GM12878 (cell line): ENCODE measurements at regions not wholly inside any gene's neighbourhood (a gene's known extent, or its start where the extent isn't known, plus 50 kb on each side); places are given as distances from the start of the nearest gene placed in this dataset.

Experiments used
- ATAC-seq: fragments of 200-7000 bp; cut with Tn5 transposase; 3 replicates; pipeline ENCODE4 v1.9.1; 2020; ENCODE audit warnings: mild to moderate bottlenecking, moderate library complexity
- BruUV-seq: library from RNA; stranded (reverse); fragments of 400-500 nt; replicated peaks from 2 replicates; lab custom pipeline; 2021; lab: Mats Ljungman, UMichigan
- CTCF ChIA-PET: fragments of 300-600 bp; sonication (Branson Sonifier 250); formaldehyde crosslinking; extraction: SDS; loops from one replicate; lab custom pipeline; 2021; ENCODE audit warnings: inconsistent platforms; lab: Yijun Ruan, JAX
- POLR2A ChIA-PET: fragments of 350-600 bp; formaldehyde crosslinking; extraction: SDS; loops from one replicate; lab custom pipeline; 2021; ENCODE audit warnings: inconsistent platforms; lab: Charles Lee
- RAD21 ChIA-PET: fragments of 300-600 bp; sonication (Branson Sonifier 250); formaldehyde crosslinking; loops from one replicate; lab custom pipeline; 2023; ENCODE audit warnings: antibody characterized with exemption; ENCODE audit not compliant: unreplicated experiment; lab: Charles Lee
- SMC1A ChIA-PET: fragments of 300-600 bp; sonication (Branson Sonifier 250); formaldehyde crosslinking; loops from one replicate; lab custom pipeline; 2023; ENCODE audit not compliant: unreplicated experiment, uncharacterized antibody; lab: Charles Lee
- DNase-seq: peaks from one replicate; pipeline ENCODE4 v3.0.0-alpha.2; 2011; ENCODE audit warnings: low read depth, low spot score
- FAIRE-seq: peaks from 3 replicates; lab custom pipeline; 2011; peaks lifted over from hg19 to GRCh38; lab: Jason Lieb, UNC
- H2AFZ ChIP-seq: 2 replicates; pipeline ENCODE4 v1.6.0; 2011; ENCODE audit warnings: low read depth, low read length, control low read depth; ENCODE audit not compliant: control insufficient read depth
- H3K27ac ChIP-seq: 2 replicates; pipeline ENCODE4 v1.5.1; 2011; ENCODE audit warnings: control low read depth; ENCODE audit not compliant: control insufficient read depth, insufficient read depth
- H3K27me3 ChIP-seq, 2 experiments: replicated peaks in 1 of 2; 2 replicates each; pipeline versions ENCODE4 v1.6.0 to v1.6.1; 2011; ENCODE audit warnings: low read length in 1 of 2; ENCODE audit not compliant: control insufficient read depth in 2 of 2, insufficient read depth in 2 of 2
- H3K36me3 ChIP-seq, 2 experiments: 2 replicates each; pipeline ENCODE4 v1.5.1; 2011; ENCODE audit warnings: low read length in 1 of 2; ENCODE audit not compliant: control insufficient read depth in 2 of 2, insufficient read depth in 2 of 2
- H3K4me1 ChIP-seq: 2 replicates; pipeline ENCODE4 v1.6.1; 2011; ENCODE audit warnings: mild to moderate bottlenecking, low read length, moderate library complexity, mixed read lengths; ENCODE audit not compliant: control insufficient read depth, insufficient read depth
- H3K4me2 ChIP-seq: 2 replicates; pipeline ENCODE4 v1.6.0; 2011; ENCODE audit warnings: control low read depth; ENCODE audit not compliant: control insufficient read depth, insufficient read depth
- H3K4me3 ChIP-seq: fragments of 200-600 bp; sonication (generic); 2 replicates; pipeline ENCODE4 v1.5.1; 2016
- H3K79me2 ChIP-seq: 2 replicates; pipeline ENCODE4 v1.6.0; 2011; ENCODE audit warnings: low read length; ENCODE audit not compliant: control insufficient read depth, insufficient read depth
- H3K9ac ChIP-seq: 2 replicates; pipeline ENCODE4 v1.8.0; 2011; ENCODE audit warnings: low read length, control low read depth, mixed read lengths; ENCODE audit not compliant: control insufficient read depth, insufficient read depth
- H3K9me3 ChIP-seq: replicated peaks from 3 replicates; pipeline ENCODE4 v1.5.1; 2011; ENCODE audit warnings: mild to moderate bottlenecking, low read length; ENCODE audit not compliant: control insufficient read depth, insufficient read depth
- H4K20me1 ChIP-seq: 2 replicates; pipeline ENCODE4 v1.6.0; 2011; ENCODE audit not compliant: control insufficient read depth, insufficient read depth
- CTCF ChIP-seq, 3 experiments: IDR thresholded peaks in 2 of 3; conservative IDR thresholded peaks in 1 of 3; 2 replicates each; pipeline ENCODE4 v1.5.1; 2011; ENCODE audit warnings: low read depth in 3 of 3, low read length in 3 of 3, mild to moderate bottlenecking in 3 of 3, control low read depth in 2 of 3, moderate library complexity in 2 of 3, inconsistent platforms in 1 of 3, mixed read lengths in 1 of 3; ENCODE audit not compliant: control insufficient read depth in 2 of 3, insufficient read depth in 1 of 3; ENCODE audit errors: extremely low read depth in 1 of 3
- ESRRA ChIP-seq: IDR thresholded peaks from 2 replicates; pipeline ENCODE4 v1.6.1; 2012; ENCODE audit warnings: mild to moderate bottlenecking, low read length, improper control_type of control experiment
- RAD21 ChIP-seq: IDR thresholded peaks from 2 replicates; pipeline ENCODE4 v1.6.1; 2011; ENCODE audit warnings: mild to moderate bottlenecking, low read depth, low read length, moderate library complexity; ENCODE audit not compliant: insufficient read depth
- RB1 ChIP-seq: fragments of 450-650 bp; formaldehyde crosslinking; IDR thresholded peaks from 2 replicates; pipeline ENCODE4 v1.6.1; 2017; ENCODE audit warnings: mild to moderate bottlenecking, borderline replicate concordance
- SMARCA5 ChIP-seq: fragments of 450-650 bp; IDR thresholded peaks from 2 replicates; pipeline ENCODE4 v1.6.1; 2017; ENCODE audit warnings: mild to moderate bottlenecking
- SMC3 ChIP-seq: IDR thresholded peaks from 2 replicates; pipeline ENCODE4 v1.6.1; 2011; ENCODE audit warnings: low read length, improper control_type of control experiment, borderline replicate concordance
- SUPT20H ChIP-seq: IDR thresholded peaks from 2 replicates; pipeline ENCODE4 v1.6.1; 2011; ENCODE audit warnings: low read depth, mild to moderate bottlenecking, low read length, moderate library complexity, borderline replicate concordance; ENCODE audit not compliant: control insufficient read depth
- TBL1XR1 ChIP-seq: IDR thresholded peaks from 2 replicates; pipeline ENCODE4 v1.6.1; 2012; ENCODE audit warnings: low read depth, low read length, improper control_type of control experiment
- YY1 ChIP-seq: IDR thresholded peaks from 2 replicates; pipeline ENCODE4 v1.6.1; 2011; ENCODE audit warnings: low read depth, mild to moderate bottlenecking, low read length
- ZBTB33 ChIP-seq: fragments of 450-650 bp; IDR thresholded peaks from 2 replicates; pipeline ENCODE4 v1.6.1; 2017; ENCODE audit warnings: mild to moderate bottlenecking
- ZNF217 ChIP-seq: fragments of 450-650 bp; IDR thresholded peaks from 2 replicates; pipeline ENCODE4 v1.6.1; 2017; ENCODE audit warnings: antibody characterized with exemption, mild to moderate bottlenecking
- ZNF687 ChIP-seq: fragments of 450-650 bp; IDR thresholded peaks from 2 replicates; pipeline ENCODE4 v1.6.1; 2017; ENCODE audit warnings: mild to moderate bottlenecking, moderate library complexity
- WGBS: methylation state at CpG from one replicate; pipeline ENCODE4 v1.1.6; 2016; ENCODE audit warnings: low lambda C conversion rate; ENCODE audit not compliant: insufficient replicate concordance, insufficient coverage; ENCODE audit errors: missing lambda C conversion rate; 5-methylcytosine and 5-hydroxymethylcytosine counted together
- in situ Hi-C: fragments of 300-500 bp; cut with MboI; formaldehyde crosslinking; loops from 9 replicates; pipeline ENCODE4 v1.14.3; 2018; ENCODE audit warnings: mixed read lengths
- intact Hi-C: fragments of 100-400 bp; cut with micrococcal nuclease; formaldehyde crosslinking; loops from one replicate; pipeline ENCODE4 v1.14.2; 2022; ENCODE audit not compliant: unreplicated experiment

GRCh38 chr3:176872771-176873209 is 324.5 kb downstream of the TBL1XR1 start:
- ATAC-seq (peak; percentile 99), FAIRE-seq (peak; percentile 96), DNase-seq (peak; percentile 16)
- Histone ChIP-seq H3K36me3 (no peaks in the 10 kb centered on the region), H2AFZ (peak overlapping the region; percentile 56), H3K4me2 (no peak overlapping the region), H3K9ac (no peak overlapping the region), H4K20me1 (no peaks in the 10 kb centered on the region), H3K4me3 (no peak overlapping the region), H3K27ac (no peak overlapping the region), H3K9me3 (no peaks in the 10 kb centered on the region), H3K79me2 (no peaks in the 10 kb centered on the region), H3K4me1 (no peaks in the 10 kb centered on the region), H3K27me3 (no peaks in the 10 kb centered on the region)
- RAD21 ChIA-PET, result interaction anchor here (1.1 to 2.5 kb wide), 6 partner anchors 9 to 507 kb away, joined by 3 to 34 read pairs (median 4); no protein-coding TSS in a partner anchor
- BruUV-seq, result no TSS peak
- intact Hi-C loops, result loop anchor here (1.0 to 5.0 kb wide), 3 partner anchors 67 to 1515 kb away; no protein-coding TSS in a partner anchor
- POLR2A ChIA-PET, result no interaction called here
- SMC1A ChIA-PET, result interaction anchor here (0.7 to 4.3 kb wide), 11 partner anchors 25 to 1513 kb away, joined by 3 to 33 read pairs (median 3); no protein-coding TSS in a partner anchor
- in situ Hi-C loops, result no loop called here
- WGBS, result 16% methylated on average over 4 of the region's 4 CpGs
- CTCF ChIA-PET, result interaction anchor here (0.5 to 5.1 kb wide), 23 partner anchors 9 to 1513 kb away, joined by 3 to 56 read pairs (median 4); no protein-coding TSS in a partner anchor
- peak; percentile 80 for TF ChIP-seq RAD21
- no peak for TF ChIP-seq ESRRA
- no peak for TF ChIP-seq SUPT20H
- TF ChIP-seq SMARCA5, result no peak
- no peak for TF ChIP-seq ZNF217
- peak; percentile 81 for TF ChIP-seq SMC3
- TF ChIP-seq ZNF687, result no peak
- TF ChIP-seq CTCF (IDR thresholded peaks at IDR 0.05 in 2 of 3, conservative IDR thresholded peaks at IDR 0.05 in 1 of 3; ENCODE audit: control insufficient read depth in 2 of 3, extremely low read depth in 1 of 3, insufficient read depth in 1 of 3, low read depth in 3 of 3, low read length in 3 of 3), result peak; percentile 82 to 91 (median 84)
- TF ChIP-seq TBL1XR1, result no peak
- no peak for TF ChIP-seq ZBTB33
- 0 out of 2 replicates have a peak, but pooled peaks have one; percentile 42 for TF ChIP-seq YY1
- TF ChIP-seq RB1, result no peak
